KBM-7 (cell line): ENCODE measurements at regions not wholly inside any gene's neighbourhood (a gene's known extent, or its start where the extent isn't known, plus 50 kb on each side); places are given as distances from the start of the nearest gene placed in this dataset.

Experiments used
- DNase-seq: peaks from one replicate; pipeline ENCODE4 v3.0.0-alpha.2; 2015
- in situ Hi-C: fragments of 300-500 bp; cut with MboI; formaldehyde crosslinking; loops from 2 replicates; pipeline ENCODE4 v1.14.3; 2020; ENCODE audit warnings: low sequenced_read_pairs, low pct_unique_long_range_greater_than_20kb, mixed read lengths

GRCh38 chr5:21694567-21694966 is 1158.6 kb downstream of the CDH12 start:
- in situ Hi-C loops, result no loop called here

GRCh38 chr5:21693591-21693990 is 1159.6 kb downstream of the CDH12 start:
- DNase-seq, result no peak
- in situ Hi-C loops, result no loop called here

More at GRCh38 chr5:21694567-21694966, 1158.6 kb downstream of the CDH12 start:
- DNase-seq, result no peak

- in situ Hi-C loops, result no loop called here
- DNase-seq, result no peak
Observed at GRCh38 chr5:21689587-21689986, 1163.6 kb downstream of the CDH12 start.

GRCh38 chr5:21688655-21689054 is 1164.5 kb downstream of the CDH12 start:
- DNase-seq, result no peak
- in situ Hi-C loops, result no loop called here

- in situ Hi-C loops, result no loop called here
- DNase-seq, result no peak
Observed at GRCh38 chr5:21687621-21688020, 1165.5 kb downstream of the CDH12 start.

GRCh38 chr5:21686706-21687105 is 1166.4 kb downstream of the CDH12 start:
- in situ Hi-C loops, result no loop called here

GRCh38 chr5:21685522-21685921 is 1167.6 kb downstream of the CDH12 start:
- in situ Hi-C loops, result no loop called here
- no peak for DNase-seq

More at GRCh38 chr5:21686706-21687105, 1166.4 kb downstream of the CDH12 start:
- no peak for DNase-seq

GRCh38 chr5:21684992-21685391 is 1168.2 kb downstream of the CDH12 start:
- DNase-seq, result no peak
- in situ Hi-C loops, result no loop called here

GRCh38 chr5:21681911-21682310 is 1171.2 kb downstream of the CDH12 start:
- in situ Hi-C loops, result no loop called here
- no peak for DNase-seq

GRCh38 chr5:21680641-21681040 is 1172.5 kb downstream of the CDH12 start:
- in situ Hi-C loops, result no loop called here
- no peak for DNase-seq

- no peak for DNase-seq
- in situ Hi-C loops, result no loop called here
Observed at GRCh38 chr5:21680196-21680595, 1172.9 kb downstream of the CDH12 start.

GRCh38 chr5:21678526-21678925 is 1174.6 kb downstream of the CDH12 start:
- in situ Hi-C loops, result no loop called here
- no peak for DNase-seq

- DNase-seq, result no peak
- in situ Hi-C loops, result no loop called here
Observed at GRCh38 chr5:21672911-21673310, 1180.2 kb downstream of the CDH12 start.

GRCh38 chr5:21672360-21672759 is 1180.8 kb downstream of the CDH12 start:
- in situ Hi-C loops, result no loop called here

GRCh38 chr5:21665524-21665923 is 1187.6 kb downstream of the CDH12 start:
- DNase-seq, result no peak
- in situ Hi-C loops, result no loop called here

More at GRCh38 chr5:21672360-21672759, 1180.8 kb downstream of the CDH12 start:
- no peak for DNase-seq

GRCh38 chr5:21663082-21663481 is 1190.1 kb downstream of the CDH12 start:
- peak; percentile 13 for DNase-seq
- in situ Hi-C loops, result no loop called here

GRCh38 chr5:21661184-21661583 is 1192.0 kb downstream of the CDH12 start:
- no peak for DNase-seq
- in situ Hi-C loops, result no loop called here

- DNase-seq, result no peak
- in situ Hi-C loops, result no loop called here
Observed at GRCh38 chr5:21654556-21654955, 1198.6 kb downstream of the CDH12 start.

GRCh38 chr5:21649969-21650368 is 1203.2 kb downstream of the CDH12 start:
- in situ Hi-C loops, result no loop called here
- DNase-seq, result no peak

- no peak for DNase-seq
- in situ Hi-C loops, result no loop called here
Observed at GRCh38 chr5:21646469-21646868, 1206.7 kb downstream of the CDH12 start.

GRCh38 chr5:21644032-21644431 is 1209.1 kb downstream of the CDH12 start:
- in situ Hi-C loops, result no loop called here
- DNase-seq, result peak; percentile 18

- no peak for DNase-seq
- in situ Hi-C loops, result no loop called here
Observed at GRCh38 chr5:21642312-21642711, 1210.8 kb downstream of the CDH12 start.
